Activated CD8-positive, alpha-beta memory T cell treated with anti-CD3 and anti-CD28 coated beads, Interleukin-2, amount 50 U/mL, for 24 hours (primary cell): ENCODE measurements at regions not wholly inside any gene's neighbourhood (a gene's known extent, or its start where the extent isn't known, plus 50 kb on each side); places are given as distances from the start of the nearest gene placed in this dataset.

Source experiments
- DNase-seq: peaks from one replicate; pipeline ENCODE4 v3.0.0-alpha.2; 2020; ENCODE audit errors: extremely low read depth

DNA sequence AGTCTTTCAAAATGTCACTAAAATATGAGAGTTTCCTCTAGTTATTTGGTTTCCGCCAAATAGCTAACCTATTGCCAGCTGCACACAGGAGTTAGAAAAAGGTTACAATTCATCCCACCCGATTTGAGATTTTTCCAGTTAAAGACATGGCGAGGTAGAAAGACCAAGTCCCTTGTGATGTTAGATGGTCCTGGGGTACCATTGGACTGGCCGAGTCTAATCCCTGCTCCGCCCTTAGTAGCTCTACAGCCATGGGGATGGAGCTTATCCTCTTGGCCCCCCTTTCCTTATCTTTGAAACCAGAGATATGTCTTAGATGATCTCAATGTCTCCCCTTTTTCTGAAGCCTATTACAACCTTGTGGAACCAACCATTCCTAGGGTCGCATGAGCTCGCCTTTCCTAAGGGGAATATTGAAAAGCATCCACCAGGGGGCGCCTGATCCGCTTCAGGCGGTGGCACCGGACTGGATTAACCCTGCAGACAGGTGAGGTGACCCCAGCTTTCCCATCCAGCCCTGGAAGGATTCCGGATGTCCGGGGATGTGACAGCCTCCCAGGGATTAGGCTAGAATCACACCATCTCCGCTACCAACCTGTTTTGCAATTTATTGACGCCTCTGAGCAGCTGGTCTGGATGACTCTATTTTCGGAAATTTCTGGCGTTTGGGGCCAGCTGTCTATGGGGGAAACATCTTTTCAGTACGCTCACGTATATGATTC is 68.3 kb upstream of the SIM2 start:
- peak; percentile 17 for DNase-seq

DNA sequence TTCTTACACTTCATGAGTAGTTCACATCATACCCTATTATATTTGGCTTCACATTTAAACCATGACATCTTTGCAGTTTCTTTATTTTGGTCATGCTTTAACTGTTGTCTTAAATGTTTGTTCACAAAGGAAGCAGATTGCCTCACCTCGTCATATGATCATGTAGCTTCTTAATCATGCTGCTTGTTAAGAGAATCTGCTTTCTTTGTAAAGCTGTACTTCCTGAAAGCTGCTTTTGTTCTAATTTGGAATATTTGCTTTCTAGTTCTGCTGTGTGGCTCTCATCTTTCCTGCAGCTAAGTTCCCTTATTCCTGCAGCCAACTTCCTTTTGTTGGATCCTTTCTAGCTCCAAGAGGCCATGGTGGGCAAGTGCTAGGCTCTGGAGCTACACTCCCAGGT is 62.9 kb upstream of the SIM2 start:
- DNase-seq: no peak

GRCh38 chr21:36636439-36636838 is 62.5 kb upstream of the SIM2 start:
- no peak for DNase-seq

- DNase-seq: no peak
Measured at GRCh38 chr21:36639769-36640168, 59.1 kb upstream of the SIM2 start.

- DNase-seq: no peak
Measured at GRCh38 chr21:36640174-36640720, 58.7 kb upstream of the SIM2 start.

DNA sequence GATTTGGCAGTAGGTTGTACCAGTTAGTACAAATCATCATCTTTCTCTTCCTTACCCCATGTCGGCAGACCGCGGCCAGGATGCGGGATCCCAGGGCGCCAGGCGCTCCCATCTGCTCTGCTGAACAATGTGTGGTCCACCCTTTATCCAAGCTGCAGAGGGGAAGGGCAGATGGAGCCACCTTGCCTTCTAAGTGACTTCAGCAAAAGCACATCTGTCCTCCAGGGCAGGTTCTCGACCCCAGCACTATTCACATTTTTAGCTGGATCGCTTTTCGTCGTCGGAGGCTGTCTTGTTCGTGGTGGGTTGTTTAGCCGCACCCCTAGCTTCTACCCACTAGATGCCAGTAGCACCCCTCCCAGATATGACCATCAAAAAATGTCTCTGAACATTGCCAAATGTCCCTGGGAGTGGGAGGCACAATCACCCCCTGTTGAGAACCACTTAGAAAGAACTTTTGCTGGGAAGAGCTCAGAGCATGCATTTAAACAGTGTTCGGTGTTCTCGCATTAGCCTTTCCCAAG is 58.1 kb upstream of the SIM2 start:
- DNase-seq: no peak

DNA sequence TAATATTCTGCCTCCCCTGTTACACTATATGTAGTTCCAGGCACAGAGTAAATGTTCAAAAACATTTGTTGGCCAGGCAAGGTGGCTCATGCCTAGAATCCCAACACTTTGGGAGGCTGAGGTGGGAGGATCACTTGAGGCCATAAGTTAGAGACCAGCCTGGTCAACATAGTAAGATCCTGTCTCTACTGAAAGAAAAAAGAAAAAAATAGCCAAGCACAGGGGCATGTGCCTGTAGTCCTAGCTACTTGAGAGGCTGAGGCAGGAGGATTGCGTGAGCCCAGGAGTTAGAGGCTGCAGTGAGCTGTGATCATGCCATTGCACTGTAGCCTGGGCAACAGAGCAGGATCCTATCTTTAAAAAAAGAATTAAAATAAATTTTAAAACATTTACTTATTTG is 57.6 kb upstream of the SIM2 start:
- no peak for DNase-seq

GRCh38 chr21:36641886-36642285 is 57.0 kb upstream of the SIM2 start:
- DNase-seq: no peak

GRCh38 chr21:36642777-36643176 is 56.1 kb upstream of the SIM2 start:
- no peak for DNase-seq

GRCh38 chr21:36643374-36644250 is 55.3 kb upstream of the SIM2 start:
- DNase-seq: no peak

- DNase-seq: no peak
Measured at GRCh38 chr21:36646011-36646410, 52.9 kb upstream of the SIM2 start.

DNA sequence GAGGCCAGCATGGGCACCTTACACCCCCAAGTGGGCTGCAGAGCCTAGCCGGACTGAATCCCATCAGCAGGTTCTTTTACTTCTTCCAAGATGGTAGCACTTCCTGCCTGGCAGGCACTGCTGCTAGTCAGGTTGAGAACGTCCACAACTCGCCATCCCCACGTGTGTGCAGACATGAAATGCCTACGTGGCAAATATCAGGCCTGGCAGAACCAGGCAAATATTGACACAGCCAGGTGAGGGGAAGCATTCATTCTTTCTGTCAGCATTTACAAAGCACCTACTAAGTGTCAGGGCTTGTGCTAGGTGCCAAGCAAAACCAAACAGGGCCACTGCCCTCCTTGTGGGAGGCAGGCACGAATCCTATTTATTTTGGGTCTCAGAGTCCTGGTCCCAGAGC is 52.3 kb upstream of the SIM2 start:
- no peak for DNase-seq

- no peak for DNase-seq
Measured at GRCh38 chr21:36647279-36648093, 51.4 kb upstream of the SIM2 start.
